NCI-H146 treated with DMSO at 0.1 percent for 48 hours (cell line): ENCODE measurements at regions not wholly inside any gene's neighbourhood (a gene's known extent, or its start where the extent isn't known, plus 50 kb on each side); places are given as distances from the start of the nearest gene placed in this dataset.

Experiments
- DNase-seq: peaks from one replicate; lab custom pipeline; 2025; ENCODE audit not compliant: unreplicated experiment; lab: John Stamatoyannopoulos, UW

DNA sequence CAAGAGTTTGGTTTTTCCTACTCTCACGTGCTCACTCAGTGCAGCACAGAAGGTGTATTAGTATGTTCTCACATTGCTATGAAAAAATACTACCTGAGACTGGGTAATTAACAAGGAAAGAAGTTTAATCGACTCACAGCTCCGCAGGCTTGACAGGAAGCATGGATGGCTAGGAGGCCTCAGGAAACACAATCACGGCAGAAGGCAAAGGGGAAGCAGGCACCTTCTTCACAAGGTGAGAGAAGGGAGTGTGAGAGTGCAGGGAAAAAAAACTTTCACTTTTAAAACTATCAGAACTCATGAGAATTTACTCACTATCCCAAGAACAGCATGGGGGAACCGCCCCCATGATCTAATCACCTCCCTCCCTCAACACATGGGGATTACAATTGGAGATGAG lies 185.8 kb upstream of the TMPO start:
- no peak for DNase-seq

DNA sequence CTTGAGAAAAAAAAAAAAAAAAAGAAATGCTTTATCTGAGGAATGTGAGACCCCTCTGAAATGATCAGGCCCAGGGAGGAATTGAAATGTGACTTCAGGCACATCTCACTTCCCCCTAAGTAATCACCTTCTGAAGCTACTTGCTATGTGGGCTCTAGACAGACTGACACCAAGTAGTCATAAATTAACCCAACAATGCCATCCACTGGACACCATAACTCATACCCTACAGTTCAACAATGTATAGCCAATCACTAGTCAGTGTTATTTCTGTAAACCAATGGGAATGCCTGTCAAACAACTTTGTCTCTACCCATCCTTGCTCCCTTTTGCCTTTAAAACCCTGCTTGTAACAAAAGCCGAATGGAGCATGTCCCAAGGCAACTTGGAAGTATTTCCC lies 182.7 kb upstream of the TMPO start:
- peak; percentile 10 for DNase-seq

- no peak for DNase-seq
Observed at GRCh38 chr12:98334768-98335167, 180.6 kb upstream of the TMPO start.

GRCh38 chr12:98341026-98341425 lies 174.4 kb upstream of the TMPO start:
- no peak for DNase-seq

DNA sequence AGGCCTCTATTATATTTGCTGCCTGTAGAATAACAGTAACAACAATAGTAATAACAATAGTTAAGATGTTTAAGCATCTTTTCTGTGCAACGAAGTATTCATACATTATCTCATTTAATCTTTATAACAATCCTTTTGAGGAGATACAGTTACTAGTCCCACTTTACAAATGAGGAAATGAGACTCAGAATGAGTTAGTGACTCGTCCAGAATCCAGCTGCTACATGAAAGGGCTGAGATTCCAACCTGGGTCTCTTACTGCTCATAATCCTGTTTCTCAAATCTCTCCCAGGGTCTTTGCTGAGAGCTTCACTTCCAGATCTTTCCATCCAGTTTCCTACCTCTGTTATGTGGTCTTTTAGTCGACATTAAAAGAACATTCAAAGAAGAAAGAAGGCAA lies 173.7 kb upstream of the TMPO start:
- no peak for DNase-seq

DNA sequence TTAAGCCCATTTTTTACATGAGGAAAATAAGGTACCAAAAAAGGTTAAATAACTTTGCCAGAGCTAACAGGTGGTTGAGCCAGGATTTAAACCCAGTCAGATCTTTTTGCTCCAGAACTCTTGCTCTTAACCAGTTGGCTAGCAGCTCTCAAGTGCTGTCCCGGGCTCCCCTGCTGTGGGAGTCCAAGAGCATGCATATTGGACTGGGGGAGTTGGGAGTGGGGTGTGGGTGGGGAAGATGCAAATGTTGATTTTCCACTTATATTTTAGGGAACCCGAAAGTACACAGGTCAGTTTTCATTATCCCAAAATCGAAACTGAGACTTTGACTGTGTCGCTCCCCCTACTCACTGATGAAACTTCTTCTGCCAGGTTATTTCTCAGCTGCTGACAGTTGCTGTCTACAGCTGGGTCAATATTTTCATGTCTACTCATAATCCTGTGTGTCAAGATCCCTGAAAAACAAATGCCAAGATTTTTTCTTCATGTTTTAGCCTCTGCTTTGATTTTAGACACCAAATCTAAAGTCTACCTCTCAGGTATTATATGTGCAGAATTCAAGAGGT lies 172.3 kb upstream of the TMPO start:
- peak; percentile 42 for DNase-seq

DNA sequence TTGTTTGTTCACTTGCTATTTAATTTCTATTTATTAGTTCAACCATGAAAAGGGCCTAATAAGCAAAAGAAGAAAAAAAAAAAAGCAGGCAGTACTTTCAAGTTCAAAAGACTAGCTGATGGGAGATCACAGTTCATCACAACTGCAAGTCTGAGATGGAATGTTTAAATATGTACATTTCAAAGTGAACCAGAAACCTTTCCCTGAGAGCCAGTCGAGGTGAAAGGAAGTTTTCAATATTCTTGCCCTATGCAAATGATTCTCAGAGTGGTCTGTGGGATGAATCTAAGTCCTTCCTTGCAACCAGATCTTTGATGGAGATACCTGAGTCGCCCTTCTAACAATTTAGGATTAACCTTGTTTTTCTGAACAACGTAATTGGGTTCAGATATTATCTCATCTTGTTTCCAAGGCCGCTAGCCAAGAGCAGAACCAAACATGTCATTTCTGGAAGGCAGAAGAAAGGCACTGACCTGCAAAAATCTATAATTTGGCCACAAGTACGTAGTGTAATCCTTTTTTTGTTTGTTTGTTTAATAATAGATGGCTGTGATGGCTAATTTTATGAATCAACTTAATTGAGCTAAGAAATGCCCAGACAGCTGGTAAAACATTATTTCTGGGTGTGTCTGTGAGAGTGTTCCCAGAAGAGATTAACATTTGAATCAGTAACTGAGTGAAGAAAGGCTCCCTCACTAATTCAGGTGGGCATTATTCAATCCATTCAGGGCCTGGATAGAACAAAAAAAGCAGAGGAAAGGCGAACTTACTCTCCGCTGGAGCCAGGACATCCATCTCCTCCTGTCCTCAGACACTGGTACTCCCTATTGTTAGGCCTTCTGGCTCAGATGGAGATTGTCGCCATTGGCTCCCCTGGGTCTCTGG lies 171.1 kb upstream of the TMPO start:
- peak; percentile 83 for DNase-seq

DNA sequence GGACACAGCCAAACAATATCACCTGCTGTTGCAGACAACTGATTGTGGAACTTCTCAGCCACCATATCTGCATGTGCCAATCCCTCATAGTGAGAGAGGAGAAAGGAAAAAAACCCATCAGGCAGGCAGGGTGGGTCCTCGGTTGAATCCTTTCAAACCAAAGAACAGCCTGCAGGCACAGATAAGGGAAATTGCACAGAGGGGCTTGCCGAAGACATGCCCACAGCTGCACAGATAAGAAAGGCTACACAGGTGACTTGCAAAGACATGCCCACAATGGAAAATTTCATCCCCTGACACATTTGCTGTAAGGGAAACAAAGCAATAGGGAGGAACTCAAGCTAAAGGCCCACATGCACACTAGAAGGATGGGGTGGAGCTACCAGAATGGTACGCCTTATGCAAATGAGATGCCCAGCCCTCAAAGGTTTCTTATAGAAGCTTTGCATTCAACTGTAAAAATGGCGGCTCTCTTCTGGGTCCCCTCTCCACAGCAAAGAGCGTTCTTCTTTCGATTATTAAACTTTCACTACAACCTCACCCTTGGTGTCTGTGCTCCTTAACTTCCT lies 170.0 kb upstream of the TMPO start:
- DNase-seq = peak; percentile 92

GRCh38 chr12:98351089-98351488 lies 164.3 kb upstream of the TMPO start:
- no peak for DNase-seq

- no peak for DNase-seq
Observed at GRCh38 chr12:98351784-98352183, 163.6 kb upstream of the TMPO start.

GRCh38 chr12:98352218-98352811 lies 163.1 kb upstream of the TMPO start:
- DNase-seq = no peak

DNA sequence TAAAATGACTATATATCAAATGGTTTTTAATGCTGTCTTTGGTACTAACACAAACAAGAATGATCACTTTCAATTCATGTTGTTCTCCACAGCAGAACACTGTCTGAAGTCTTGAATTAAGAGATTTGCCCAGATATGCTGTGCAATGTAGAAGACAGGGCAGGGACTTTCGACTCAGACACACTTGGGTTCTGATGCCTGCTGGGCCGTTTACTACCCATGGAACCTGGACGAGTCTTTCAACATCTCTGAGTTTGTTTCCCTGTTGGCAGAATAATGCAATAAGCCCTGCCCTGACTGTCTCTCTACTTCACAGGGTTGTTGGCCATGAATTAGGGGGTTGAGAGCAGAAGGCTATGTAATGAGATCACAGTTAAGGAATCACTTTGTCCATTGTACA lies 162.6 kb upstream of the TMPO start:
- no peak for DNase-seq

- DNase-seq = peak; percentile 70
Observed at GRCh38 chr12:98354520-98355035, 160.8 kb upstream of the TMPO start.

DNA sequence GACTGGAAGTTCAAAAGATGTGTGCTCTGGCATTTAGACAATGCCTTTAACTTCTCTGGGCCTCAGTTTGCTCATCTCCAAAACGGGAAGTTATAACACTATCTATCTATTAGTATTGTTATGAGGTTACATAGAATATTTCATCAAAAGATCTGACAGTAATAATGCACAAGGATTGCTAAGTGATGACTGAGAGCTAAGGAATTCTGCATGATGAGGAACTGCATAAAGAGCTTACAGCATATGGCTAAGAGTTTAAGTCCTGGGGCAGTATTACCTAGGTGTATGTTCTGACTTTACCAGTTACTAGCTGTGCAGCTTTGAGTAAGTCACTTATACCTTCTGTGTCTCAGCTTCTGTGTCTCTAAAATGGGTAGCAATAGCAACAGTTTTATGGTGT lies 160.1 kb upstream of the TMPO start:
- no peak for DNase-seq

DNA sequence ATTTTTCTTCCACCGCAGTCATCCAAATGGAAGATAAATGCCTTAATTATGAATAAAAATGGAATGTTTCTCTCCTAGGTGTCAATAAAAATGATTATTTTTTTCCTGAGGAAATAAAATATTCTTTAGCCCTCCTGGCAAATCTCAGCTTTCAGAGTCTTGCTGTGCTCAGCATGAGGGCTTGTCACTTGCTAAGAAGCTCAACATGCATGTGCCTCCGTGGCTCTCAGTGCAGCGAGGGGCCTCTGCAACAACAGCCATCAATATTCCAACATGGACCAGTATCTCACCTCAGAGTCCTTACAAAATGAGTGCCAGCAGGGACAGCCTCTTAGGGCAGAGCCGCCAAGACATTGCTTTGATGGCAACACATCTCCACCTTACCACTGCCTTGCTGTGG lies 159.5 kb upstream of the TMPO start:
- peak; percentile 9 for DNase-seq

DNA sequence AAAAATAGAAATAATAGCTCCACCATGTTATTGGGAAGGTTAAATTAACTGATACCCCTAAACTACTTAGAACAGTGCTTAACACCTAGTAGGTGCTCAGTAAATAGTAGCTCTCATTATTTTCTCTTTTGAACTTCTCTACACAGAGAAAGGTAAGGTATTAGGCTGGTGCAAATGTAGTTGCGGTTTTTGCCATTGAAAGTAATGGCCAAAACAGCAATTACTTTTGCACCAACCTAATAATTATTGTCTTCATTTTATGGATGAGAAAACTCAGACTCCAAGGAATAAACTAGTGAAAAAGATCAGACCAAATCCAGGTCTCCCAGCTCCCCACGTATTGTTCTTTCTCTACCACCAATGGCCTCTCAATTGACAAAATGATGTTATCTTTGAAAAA lies 157.2 kb upstream of the TMPO start:
- DNase-seq = no peak

DNA sequence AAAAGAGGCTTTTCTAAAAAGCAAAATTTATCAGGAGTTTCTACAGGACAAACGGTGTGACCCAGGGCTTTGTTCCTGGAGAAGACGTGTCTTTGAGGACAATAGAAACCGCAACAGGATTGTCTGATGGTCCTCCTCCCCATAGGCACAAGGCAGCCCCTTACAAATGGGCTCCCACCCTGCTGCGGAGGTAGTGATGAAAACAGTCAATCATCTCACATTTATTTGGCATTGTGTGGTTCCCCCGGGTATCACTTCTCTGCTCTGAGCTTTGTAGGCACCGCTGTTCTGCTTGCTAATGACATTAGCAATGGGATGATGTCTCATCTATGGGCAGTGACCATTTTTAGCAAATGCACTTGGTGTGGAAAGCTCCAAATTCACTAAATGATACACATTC lies 155.5 kb upstream of the TMPO start:
- DNase-seq = peak; percentile 21

- DNase-seq = peak; percentile 48
Observed at GRCh38 chr12:98360401-98360800, 155.0 kb upstream of the TMPO start.

- no peak for DNase-seq
Observed at GRCh38 chr12:98369581-98369980, 145.8 kb upstream of the TMPO start.

DNA sequence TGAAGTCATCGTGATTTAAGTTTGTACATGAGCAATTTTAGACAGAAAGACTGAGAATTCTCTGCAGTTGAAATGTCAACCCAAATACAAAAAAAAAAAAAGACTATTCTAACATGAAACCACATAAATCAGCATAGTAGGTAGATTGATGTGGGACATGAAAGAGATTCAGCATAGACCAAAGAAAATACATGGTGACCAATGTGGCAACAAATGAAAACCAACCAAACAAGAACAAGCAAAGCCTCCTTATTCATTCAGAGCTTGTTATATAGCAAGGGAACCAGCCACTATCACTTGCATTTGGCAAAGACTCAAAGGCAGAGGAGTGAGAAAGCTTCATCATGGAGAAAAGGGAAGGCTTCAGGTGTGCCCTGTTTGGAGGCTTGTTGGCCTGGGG lies 144.4 kb upstream of the TMPO start:
- no peak for DNase-seq

GRCh38 chr12:98371419-98371818 lies 144.0 kb upstream of the TMPO start:
- no peak for DNase-seq
